ENCODE measurements at regions not wholly inside any gene's neighbourhood (a gene's known extent, or its start where the extent isn't known, plus 50 kb on each side); places are given as distances from the start of the nearest gene placed in this dataset.

GRCh38 chr6:169984181-169985120, 233.0 kb downstream of the ERMARD start:
- no peak overlapping the region for H4K91ac ChIP-seq (ENCODE audit: low read depth, low read length)
- H3K4ac ChIP-seq (ENCODE audit: low read depth, low read length): no peak overlapping the region
- H2BK120ac ChIP-seq (ENCODE audit: insufficient read depth, low read length, poor library complexity): no peak overlapping the region
- H3K23ac ChIP-seq (ENCODE audit: low read length): no peak overlapping the region
- no peaks in the 10 kb centered on the region for H3K4me1 ChIP-seq (ENCODE audit: control insufficient read depth in 1 of 2, insufficient read depth in 2 of 2, low read length in 2 of 2)
- H2BK5ac ChIP-seq (ENCODE audit: low read depth, low read length, poor library complexity): no peak overlapping the region
- H2AK5ac ChIP-seq (ENCODE audit: low read length): no peak overlapping the region
- H3K79me1 ChIP-seq (ENCODE audit: low read length): no peaks in the 10 kb centered on the region
- no peak for DNase-seq
- no CpG with 5 or more reads among the region's 40 CpGs for WGBS (ENCODE audit: extremely low coverage, insufficient coverage, insufficient read length)
- no peak overlapping the region for H3K4me3 ChIP-seq (ENCODE audit: low read depth, low read length)
- no peak overlapping the region for H2BK12ac ChIP-seq (ENCODE audit: low read length)
- H3K27ac ChIP-seq (ENCODE audit: low read depth, low read length): no peak overlapping the region
- no peak overlapping the region for H4K12ac ChIP-seq (ENCODE audit: low read depth, low read length)
- H3K4me2 ChIP-seq (ENCODE audit: low read length): no peak overlapping the region
- H3K27me3 ChIP-seq (ENCODE audit: insufficient read depth, low read length): no peaks in the 10 kb centered on the region
- no peak overlapping the region for H3K9ac ChIP-seq (ENCODE audit: low read length)
- H3K36me3 ChIP-seq (ENCODE audit: control insufficient read depth in 1 of 2, insufficient read depth in 2 of 2, low read length in 2 of 2): no peaks in the 10 kb centered on the region
- H3K9me3 ChIP-seq (ENCODE audit: insufficient read depth, low read depth, low read length): peaks cover 4% of the 10 kb centered on the region
- H3K79me2 ChIP-seq (ENCODE audit: control insufficient read depth, insufficient read depth, low read length, poor library complexity): no peaks in the 10 kb centered on the region
- H4K8ac ChIP-seq (ENCODE audit: low read depth, low read length): no peak overlapping the region
- no peak overlapping the region for H3K18ac ChIP-seq (ENCODE audit: low read length)
- no peak overlapping the region for H3K14ac ChIP-seq (ENCODE audit: low read length)
- H2AFZ ChIP-seq (ENCODE audit: insufficient read depth, low read length, poor library complexity): no peak overlapping the region

GRCh38 chr6:169983651-169984050, 232.2 kb downstream of the ERMARD start:
- Histone ChIP-seq H3K79me1 (ENCODE audit: low read length) (no peaks in the 10 kb centered on the region), H4K8ac (ENCODE audit: low read depth, low read length) (no peak overlapping the region), H3K4ac (ENCODE audit: low read depth, low read length) (no peak overlapping the region), H3K23ac (ENCODE audit: low read length) (no peak overlapping the region), H2BK120ac (ENCODE audit: insufficient read depth, low read length, poor library complexity) (no peak overlapping the region), H3K4me3 (ENCODE audit: low read depth, low read length) (no peak overlapping the region), H3K27ac (ENCODE audit: low read depth, low read length) (no peak overlapping the region), H3K79me2 (ENCODE audit: control insufficient read depth, insufficient read depth, low read length, poor library complexity) (no peaks in the 10 kb centered on the region), H3K14ac (ENCODE audit: low read length) (no peak overlapping the region), H3K9me3 (ENCODE audit: insufficient read depth, low read depth, low read length) (peaks cover 4% of the 10 kb centered on the region), H3K27me3 (ENCODE audit: insufficient read depth, low read length) (no peaks in the 10 kb centered on the region), H3K9ac (ENCODE audit: low read length) (no peak overlapping the region), H3K36me3 (ENCODE audit: control insufficient read depth in 1 of 2, insufficient read depth in 2 of 2, low read length in 2 of 2) (no peaks in the 10 kb centered on the region), H2BK12ac (ENCODE audit: low read length) (no peak overlapping the region), H2BK5ac (ENCODE audit: low read depth, low read length, poor library complexity) (no peak overlapping the region), H2AK5ac (ENCODE audit: low read length) (no peak overlapping the region), H4K12ac (ENCODE audit: low read depth, low read length) (no peak overlapping the region), H4K91ac (ENCODE audit: low read depth, low read length) (no peak overlapping the region), H3K18ac (ENCODE audit: low read length) (no peak overlapping the region), H3K4me1 (ENCODE audit: control insufficient read depth in 1 of 2, insufficient read depth in 2 of 2, low read length in 2 of 2) (no peaks in the 10 kb centered on the region), H2AFZ (ENCODE audit: insufficient read depth, low read length, poor library complexity) (no peak overlapping the region), H3K4me2 (ENCODE audit: low read length) (no peak overlapping the region)
- no CpG with 5 or more reads among the region's 10 CpGs for WGBS (ENCODE audit: extremely low coverage, insufficient coverage, insufficient read length)
- no peak for DNase-seq

- Histone ChIP-seq H3K9ac (ENCODE audit: low read length) (no peak overlapping the region), H3K23ac (ENCODE audit: low read length) (no peak overlapping the region), H3K79me2 (ENCODE audit: control insufficient read depth, insufficient read depth, low read length, poor library complexity) (no peaks in the 10 kb centered on the region), H4K8ac (ENCODE audit: low read depth, low read length) (no peak overlapping the region), H3K36me3 (ENCODE audit: control insufficient read depth in 1 of 2, insufficient read depth in 2 of 2, low read length in 2 of 2) (no peaks in the 10 kb centered on the region), H3K18ac (ENCODE audit: low read length) (no peak overlapping the region), H3K4me2 (ENCODE audit: low read length) (no peak overlapping the region), H2BK120ac (ENCODE audit: insufficient read depth, low read length, poor library complexity) (no peak overlapping the region), H2AK5ac (ENCODE audit: low read length) (no peak overlapping the region), H4K91ac (ENCODE audit: low read depth, low read length) (no peak overlapping the region), H3K27ac (ENCODE audit: low read depth, low read length) (no peak overlapping the region), H3K4me3 (ENCODE audit: low read depth, low read length) (no peak overlapping the region), H2BK12ac (ENCODE audit: low read length) (no peak overlapping the region), H3K27me3 (ENCODE audit: insufficient read depth, low read length) (no peaks in the 10 kb centered on the region), H3K4ac (ENCODE audit: low read depth, low read length) (no peak overlapping the region), H2BK5ac (ENCODE audit: low read depth, low read length, poor library complexity) (no peak overlapping the region), H3K4me1 (ENCODE audit: control insufficient read depth in 1 of 2, insufficient read depth in 2 of 2, low read length in 2 of 2) (no peaks in the 10 kb centered on the region), H3K79me1 (ENCODE audit: low read length) (no peaks in the 10 kb centered on the region), H4K12ac (ENCODE audit: low read depth, low read length) (no peak overlapping the region), H3K14ac (ENCODE audit: low read length) (no peak overlapping the region), H3K9me3 (ENCODE audit: insufficient read depth, low read depth, low read length) (peaks cover 4% of the 10 kb centered on the region), H2AFZ (ENCODE audit: insufficient read depth, low read length, poor library complexity) (no peak overlapping the region)
- DNase-seq: no peak
- WGBS (ENCODE audit: extremely low coverage, insufficient coverage, insufficient read length): no CpG with 5 or more reads among the region's 31 CpGs
Observed at GRCh38 chr6:169982461-169983386, 231.3 kb downstream of the ERMARD start.

GRCh38 chr6:169981969-169982368, 230.5 kb downstream of the ERMARD start:
- H4K91ac ChIP-seq (ENCODE audit: low read depth, low read length): no peak overlapping the region
- H3K18ac ChIP-seq (ENCODE audit: low read length): no peak overlapping the region
- H2BK5ac ChIP-seq (ENCODE audit: low read depth, low read length, poor library complexity): no peak overlapping the region
- no peak overlapping the region for H3K4me2 ChIP-seq (ENCODE audit: low read length)
- no CpG with 5 or more reads among the region's 7 CpGs for WGBS (ENCODE audit: extremely low coverage, insufficient coverage, insufficient read length)
- H3K27ac ChIP-seq (ENCODE audit: low read depth, low read length): no peak overlapping the region
- no peak overlapping the region for H4K12ac ChIP-seq (ENCODE audit: low read depth, low read length)
- no peak overlapping the region for H2BK12ac ChIP-seq (ENCODE audit: low read length)
- H2AFZ ChIP-seq (ENCODE audit: insufficient read depth, low read length, poor library complexity): no peak overlapping the region
- H3K36me3 ChIP-seq (ENCODE audit: control insufficient read depth in 1 of 2, insufficient read depth in 2 of 2, low read length in 2 of 2): no peaks in the 10 kb centered on the region
- no peak overlapping the region for H3K4me3 ChIP-seq (ENCODE audit: low read depth, low read length)
- H3K14ac ChIP-seq (ENCODE audit: low read length): no peak overlapping the region
- no peak overlapping the region for H3K23ac ChIP-seq (ENCODE audit: low read length)
- no peak overlapping the region for H4K8ac ChIP-seq (ENCODE audit: low read depth, low read length)
- no peaks in the 10 kb centered on the region for H3K79me2 ChIP-seq (ENCODE audit: control insufficient read depth, insufficient read depth, low read length, poor library complexity)
- no peak overlapping the region for H2AK5ac ChIP-seq (ENCODE audit: low read length)
- H3K27me3 ChIP-seq (ENCODE audit: insufficient read depth, low read length): no peaks in the 10 kb centered on the region
- peaks cover 4% of the 10 kb centered on the region for H3K9me3 ChIP-seq (ENCODE audit: insufficient read depth, low read depth, low read length)
- no peak for DNase-seq
- H3K9ac ChIP-seq (ENCODE audit: low read length): no peak overlapping the region
- H3K4me1 ChIP-seq (ENCODE audit: control insufficient read depth in 1 of 2, insufficient read depth in 2 of 2, low read length in 2 of 2): no peaks in the 10 kb centered on the region
- H2BK120ac ChIP-seq (ENCODE audit: insufficient read depth, low read length, poor library complexity): no peak overlapping the region
- H3K4ac ChIP-seq (ENCODE audit: low read depth, low read length): no peak overlapping the region
- no peaks in the 10 kb centered on the region for H3K79me1 ChIP-seq (ENCODE audit: low read length)

Data from trophoblast cell (in vitro differentiated cells and primary cell).